IPS-18a (cell line): ENCODE measurements at regions not wholly inside any gene's neighbourhood (a gene's known extent, or its start where the extent isn't known, plus 50 kb on each side); places are given as distances from the start of the nearest gene placed in this dataset.

ENCODE experiments used
- H3K27ac ChIP-seq: one replicate; pipeline ENCODE4 v1.5.1; 2013; ENCODE audit warnings: low read length
- H3K27me3 ChIP-seq: one replicate; pipeline ENCODE4 v1.6.1; 2013; ENCODE audit warnings: mild to moderate bottlenecking, low read length; ENCODE audit not compliant: control insufficient read depth, insufficient read depth
- H3K36me3 ChIP-seq: one replicate; pipeline ENCODE4 v1.6.1; 2013; ENCODE audit warnings: low read depth, low read length; ENCODE audit not compliant: control insufficient read depth
- H3K4me1 ChIP-seq: one replicate; pipeline ENCODE4 v1.6.1; 2013; ENCODE audit warnings: low read depth, low read length; ENCODE audit not compliant: control insufficient read depth
- H3K4me3 ChIP-seq: one replicate; pipeline ENCODE4 v1.5.1; 2013; ENCODE audit warnings: low read length
- H3K9ac ChIP-seq: one replicate; pipeline ENCODE4 v1.6.1; 2013; ENCODE audit warnings: mild to moderate bottlenecking, low read length, moderate library complexity
- H3K9me3 ChIP-seq: one replicate; pipeline ENCODE4 v1.6.1; 2013; ENCODE audit warnings: low read depth, low read length; ENCODE audit not compliant: control insufficient read depth

GRCh38 chr19:28169168-28169887 is 1043.6 kb downstream of the UQCRFS1 start:
- Histone ChIP-seq H3K9ac (peak overlapping the region; percentile 31), H3K4me3 (peak overlapping the region; percentile 26)

GRCh38 chr19:28168557-28168956 is 1044.4 kb downstream of the UQCRFS1 start:
- H3K9me3 ChIP-seq: no peaks in the 10 kb centered on the region
- no peaks in the 10 kb centered on the region for H3K27me3 ChIP-seq
- peak overlapping the region; percentile 31 for H3K9ac ChIP-seq
- H3K4me3 ChIP-seq: peak overlapping the region; percentile 26
- H3K4me1 ChIP-seq: peaks cover 48% of the 10 kb centered on the region
- no peaks in the 10 kb centered on the region for H3K36me3 ChIP-seq
- H3K27ac ChIP-seq: peak overlapping the region; percentile 65

More at GRCh38 chr19:28169168-28169887, 1043.6 kb downstream of the UQCRFS1 start:
- H3K27ac ChIP-seq: peak overlapping the region; percentile 69
- H3K36me3 ChIP-seq: no peaks in the 10 kb centered on the region
- H3K9me3 ChIP-seq: no peaks in the 10 kb centered on the region
- peaks cover 43% of the 10 kb centered on the region for H3K4me1 ChIP-seq
- H3K27me3 ChIP-seq: no peaks in the 10 kb centered on the region

GRCh38 chr19:28166025-28166424 is 1046.9 kb downstream of the UQCRFS1 start:
- Histone ChIP-seq H3K9ac (no peak overlapping the region), H3K4me3 (no peak overlapping the region), H3K36me3 (no peaks in the 10 kb centered on the region), H3K27me3 (no peaks in the 10 kb centered on the region), H3K4me1 (peaks cover 49% of the 10 kb centered on the region), H3K9me3 (no peaks in the 10 kb centered on the region), H3K27ac (no peak overlapping the region)

- Histone ChIP-seq H3K27me3 (no peaks in the 10 kb centered on the region), H3K4me3 (no peak overlapping the region), H3K9me3 (no peaks in the 10 kb centered on the region), H3K4me1 (peaks cover 33% of the 10 kb centered on the region), H3K9ac (no peak overlapping the region), H3K36me3 (no peaks in the 10 kb centered on the region), H3K27ac (no peak overlapping the region)
These were observed 1048.7 kb downstream of the UQCRFS1 start for GRCh38 chr19:28164214-28164613.

GRCh38 chr19:28159065-28159464 is 1053.9 kb downstream of the UQCRFS1 start:
- Histone ChIP-seq H3K27ac (no peak overlapping the region), H3K36me3 (no peaks in the 10 kb centered on the region), H3K4me3 (no peak overlapping the region), H3K9ac (no peak overlapping the region), H3K27me3 (no peaks in the 10 kb centered on the region), H3K4me1 (peaks cover 7% of the 10 kb centered on the region), H3K9me3 (no peaks in the 10 kb centered on the region)

GRCh38 chr19:28155265-28155664 is 1057.7 kb downstream of the UQCRFS1 start:
- no peaks in the 10 kb centered on the region for H3K9me3 ChIP-seq
- no peaks in the 10 kb centered on the region for H3K36me3 ChIP-seq
- H3K4me1 ChIP-seq: no peaks in the 10 kb centered on the region

GRCh38 chr19:28154077-28154476 is 1058.9 kb downstream of the UQCRFS1 start:
- H3K4me1 ChIP-seq: no peaks in the 10 kb centered on the region
- no peaks in the 10 kb centered on the region for H3K9me3 ChIP-seq
- no peak overlapping the region for H3K9ac ChIP-seq
- H3K27me3 ChIP-seq: no peaks in the 10 kb centered on the region
- H3K36me3 ChIP-seq: no peaks in the 10 kb centered on the region
- H3K4me3 ChIP-seq: no peak overlapping the region
- H3K27ac ChIP-seq: no peak overlapping the region

More at GRCh38 chr19:28155265-28155664, 1057.7 kb downstream of the UQCRFS1 start:
- Histone ChIP-seq H3K4me3 (no peak overlapping the region), H3K27ac (no peak overlapping the region), H3K9ac (no peak overlapping the region), H3K27me3 (no peaks in the 10 kb centered on the region)

- no peaks in the 10 kb centered on the region for H3K27me3 ChIP-seq
- H3K9me3 ChIP-seq: no peaks in the 10 kb centered on the region
- H3K27ac ChIP-seq: no peak overlapping the region
These were observed 1059.8 kb downstream of the UQCRFS1 start for GRCh38 chr19:28153123-28153522.

GRCh38 chr19:28152195-28152594 is 1060.8 kb downstream of the UQCRFS1 start:
- Histone ChIP-seq H3K27me3 (no peaks in the 10 kb centered on the region), H3K9me3 (no peaks in the 10 kb centered on the region), H3K4me1 (no peaks in the 10 kb centered on the region), H3K4me3 (no peak overlapping the region), H3K9ac (no peak overlapping the region), H3K27ac (no peak overlapping the region), H3K36me3 (no peaks in the 10 kb centered on the region)

More at GRCh38 chr19:28153123-28153522, 1059.8 kb downstream of the UQCRFS1 start:
- no peaks in the 10 kb centered on the region for H3K36me3 ChIP-seq
- H3K4me3 ChIP-seq: no peak overlapping the region
- no peak overlapping the region for H3K9ac ChIP-seq
- H3K4me1 ChIP-seq: no peaks in the 10 kb centered on the region

- Histone ChIP-seq H3K9me3 (no peaks in the 10 kb centered on the region), H3K4me3 (no peak overlapping the region), H3K4me1 (no peaks in the 10 kb centered on the region), H3K27ac (no peak overlapping the region), H3K9ac (no peak overlapping the region), H3K36me3 (no peaks in the 10 kb centered on the region), H3K27me3 (no peaks in the 10 kb centered on the region)
These were observed 1062.8 kb downstream of the UQCRFS1 start for GRCh38 chr19:28150129-28150528.

- H3K4me3 ChIP-seq: no peak overlapping the region
- H3K27ac ChIP-seq: no peak overlapping the region
- H3K27me3 ChIP-seq: no peaks in the 10 kb centered on the region
- H3K36me3 ChIP-seq: no peaks in the 10 kb centered on the region
- H3K9ac ChIP-seq: no peak overlapping the region
- no peaks in the 10 kb centered on the region for H3K4me1 ChIP-seq
- H3K9me3 ChIP-seq: no peaks in the 10 kb centered on the region
These were observed 1064.4 kb downstream of the UQCRFS1 start for GRCh38 chr19:28148554-28148953.

GRCh38 chr19:28142258-28142657 is 1070.7 kb downstream of the UQCRFS1 start:
- Histone ChIP-seq H3K4me1 (peaks cover 4% of the 10 kb centered on the region), H3K36me3 (no peaks in the 10 kb centered on the region), H3K9me3 (no peaks in the 10 kb centered on the region), H3K27me3 (no peaks in the 10 kb centered on the region), H3K4me3 (no peak overlapping the region), H3K27ac (no peak overlapping the region), H3K9ac (no peak overlapping the region)
